ENCODE measurements at regions not wholly inside any gene's neighbourhood (a gene's known extent, or its start where the extent isn't known, plus 50 kb on each side); places are given as distances from the start of the nearest gene placed in this dataset.

DNA sequence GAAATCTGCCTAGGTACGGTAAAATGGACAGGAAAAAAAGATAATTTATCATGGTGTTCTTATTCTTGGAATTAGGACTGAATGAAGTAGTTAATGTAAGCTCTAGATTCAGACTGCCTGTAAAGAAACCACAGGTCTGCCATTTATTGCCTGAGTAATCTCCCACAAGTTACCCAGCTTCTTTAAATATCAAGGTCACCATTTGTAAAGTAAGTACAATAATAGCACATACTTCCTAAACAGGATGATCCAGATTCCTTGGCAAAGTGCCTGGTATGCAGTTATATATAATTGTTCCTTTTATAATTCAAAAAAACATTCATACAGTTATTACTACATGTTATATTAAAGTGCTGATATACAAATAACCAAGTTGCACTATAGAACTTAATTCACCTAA, 368.6 kb downstream of the HNRNPD start (continued):
- TF ChIP-seq NKRF (conservative IDR thresholded peaks at IDR 0.05) (no peak), SIN3A (IDR thresholded peaks at IDR 0.05; ENCODE audit: low read depth, low read length) (no peak), BRCA1 (IDR thresholded peaks at IDR 0.05; ENCODE audit: low read depth, low read length) (no peak), HDAC6 (IDR thresholded peaks at IDR 0.05; ENCODE audit: unreplicated experiment) (no peak), CHD2 (IDR thresholded peaks at IDR 0.05; ENCODE audit: borderline replicate concordance, low read depth, low read length) (no peak), SMARCA5 (IDR thresholded peaks at IDR 0.05) (no peak), MEF2B (IDR thresholded peaks at IDR 0.05; ENCODE audit: partially characterized antibody, poor library complexity, severe bottlenecking) (no peak), ZNF592 (IDR thresholded peaks at IDR 0.05) (no peak), POU2F2 (IDR thresholded peaks at IDR 0.05; ENCODE audit: borderline replicate concordance, low read depth, low read length) (no peak)
- TF ChIP-seq, protein P1, sequence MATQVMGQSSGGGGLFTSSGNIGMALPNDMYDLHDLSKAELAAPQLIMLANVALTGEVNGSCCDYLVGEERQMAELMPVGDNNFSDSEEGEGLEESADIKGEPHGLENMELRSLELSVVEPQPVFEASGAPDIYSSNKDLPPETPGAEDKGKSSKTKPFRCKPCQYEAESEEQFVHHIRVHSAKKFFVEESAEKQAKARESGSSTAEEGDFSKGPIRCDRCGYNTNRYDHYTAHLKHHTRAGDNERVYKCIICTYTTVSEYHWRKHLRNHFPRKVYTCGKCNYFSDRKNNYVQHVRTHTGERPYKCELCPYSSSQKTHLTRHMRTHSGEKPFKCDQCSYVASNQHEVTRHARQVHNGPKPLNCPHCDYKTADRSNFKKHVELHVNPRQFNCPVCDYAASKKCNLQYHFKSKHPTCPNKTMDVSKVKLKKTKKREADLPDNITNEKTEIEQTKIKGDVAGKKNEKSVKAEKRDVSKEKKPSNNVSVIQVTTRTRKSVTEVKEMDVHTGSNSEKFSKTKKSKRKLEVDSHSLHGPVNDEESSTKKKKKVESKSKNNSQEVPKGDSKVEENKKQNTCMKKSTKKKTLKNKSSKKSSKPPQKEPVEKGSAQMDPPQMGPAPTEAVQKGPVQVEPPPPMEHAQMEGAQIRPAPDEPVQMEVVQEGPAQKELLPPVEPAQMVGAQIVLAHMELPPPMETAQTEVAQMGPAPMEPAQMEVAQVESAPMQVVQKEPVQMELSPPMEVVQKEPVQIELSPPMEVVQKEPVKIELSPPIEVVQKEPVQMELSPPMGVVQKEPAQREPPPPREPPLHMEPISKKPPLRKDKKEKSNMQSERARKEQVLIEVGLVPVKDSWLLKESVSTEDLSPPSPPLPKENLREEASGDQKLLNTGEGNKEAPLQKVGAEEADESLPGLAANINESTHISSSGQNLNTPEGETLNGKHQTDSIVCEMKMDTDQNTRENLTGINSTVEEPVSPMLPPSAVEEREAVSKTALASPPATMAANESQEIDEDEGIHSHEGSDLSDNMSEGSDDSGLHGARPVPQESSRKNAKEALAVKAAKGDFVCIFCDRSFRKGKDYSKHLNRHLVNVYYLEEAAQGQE (IDR thresholded peaks at IDR 0.05; ENCODE audit: low read depth, low read length), result no peak
- TF ChIP-seq, protein P2, sequence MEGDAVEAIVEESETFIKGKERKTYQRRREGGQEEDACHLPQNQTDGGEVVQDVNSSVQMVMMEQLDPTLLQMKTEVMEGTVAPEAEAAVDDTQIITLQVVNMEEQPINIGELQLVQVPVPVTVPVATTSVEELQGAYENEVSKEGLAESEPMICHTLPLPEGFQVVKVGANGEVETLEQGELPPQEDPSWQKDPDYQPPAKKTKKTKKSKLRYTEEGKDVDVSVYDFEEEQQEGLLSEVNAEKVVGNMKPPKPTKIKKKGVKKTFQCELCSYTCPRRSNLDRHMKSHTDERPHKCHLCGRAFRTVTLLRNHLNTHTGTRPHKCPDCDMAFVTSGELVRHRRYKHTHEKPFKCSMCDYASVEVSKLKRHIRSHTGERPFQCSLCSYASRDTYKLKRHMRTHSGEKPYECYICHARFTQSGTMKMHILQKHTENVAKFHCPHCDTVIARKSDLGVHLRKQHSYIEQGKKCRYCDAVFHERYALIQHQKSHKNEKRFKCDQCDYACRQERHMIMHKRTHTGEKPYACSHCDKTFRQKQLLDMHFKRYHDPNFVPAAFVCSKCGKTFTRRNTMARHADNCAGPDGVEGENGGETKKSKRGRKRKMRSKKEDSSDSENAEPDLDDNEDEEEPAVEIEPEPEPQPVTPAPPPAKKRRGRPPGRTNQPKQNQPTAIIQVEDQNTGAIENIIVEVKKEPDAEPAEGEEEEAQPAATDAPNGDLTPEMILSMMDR (IDR thresholded peaks at IDR 0.05 in 2 of 3, conservative IDR thresholded peaks at IDR 0.05 in 1 of 3; ENCODE audit: control insufficient read depth in 2 of 3, extremely low read depth in 1 of 3, insufficient read depth in 1 of 3, low read depth in 3 of 3, low read length in 3 of 3), result no peak

All from GM12878 (cell line).